Peyer's patch (tissue), 4 donors: ENCODE measurements at regions not wholly inside any gene's neighbourhood (a gene's known extent, or its start where the extent isn't known, plus 50 kb on each side); places are given as distances from the start of the nearest gene placed in this dataset.

Experiments used
- POLR2A ChIP-seq, 2 donors: fragments of 450-650 bp; IDR thresholded peaks; one replicate each; pipeline ENCODE4 v1.5.1; 2017; ENCODE audit warnings: antibody characterized with exemption in 2 of 2, mild to moderate bottlenecking in 2 of 2, moderate library complexity in 2 of 2
- TF ChIP-seq, protein P1 (sequence below), 6 experiments: fragments of 450-650 bp in 4 of 6; fragments of 200-600 bp in 2 of 6; sonication (generic) in 1 of 6; IDR thresholded peaks; one replicate each; pipeline ENCODE4 v1.5.1; 2017 to 2019; ENCODE audit warnings: antibody characterized with exemption in 6 of 6, mild to moderate bottlenecking in 3 of 6, moderate library complexity in 1 of 6

GRCh38 chr13:104597546-104598180 lies 1531.4 kb upstream of the SLC10A2 start:
- TF ChIP-seq, protein P1, sequence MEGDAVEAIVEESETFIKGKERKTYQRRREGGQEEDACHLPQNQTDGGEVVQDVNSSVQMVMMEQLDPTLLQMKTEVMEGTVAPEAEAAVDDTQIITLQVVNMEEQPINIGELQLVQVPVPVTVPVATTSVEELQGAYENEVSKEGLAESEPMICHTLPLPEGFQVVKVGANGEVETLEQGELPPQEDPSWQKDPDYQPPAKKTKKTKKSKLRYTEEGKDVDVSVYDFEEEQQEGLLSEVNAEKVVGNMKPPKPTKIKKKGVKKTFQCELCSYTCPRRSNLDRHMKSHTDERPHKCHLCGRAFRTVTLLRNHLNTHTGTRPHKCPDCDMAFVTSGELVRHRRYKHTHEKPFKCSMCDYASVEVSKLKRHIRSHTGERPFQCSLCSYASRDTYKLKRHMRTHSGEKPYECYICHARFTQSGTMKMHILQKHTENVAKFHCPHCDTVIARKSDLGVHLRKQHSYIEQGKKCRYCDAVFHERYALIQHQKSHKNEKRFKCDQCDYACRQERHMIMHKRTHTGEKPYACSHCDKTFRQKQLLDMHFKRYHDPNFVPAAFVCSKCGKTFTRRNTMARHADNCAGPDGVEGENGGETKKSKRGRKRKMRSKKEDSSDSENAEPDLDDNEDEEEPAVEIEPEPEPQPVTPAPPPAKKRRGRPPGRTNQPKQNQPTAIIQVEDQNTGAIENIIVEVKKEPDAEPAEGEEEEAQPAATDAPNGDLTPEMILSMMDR (IDR thresholded peaks at IDR 0.05): no peak
- TF ChIP-seq POLR2A (IDR thresholded peaks at IDR 0.05): no peak
